Caco-2 (cell line): ENCODE measurements at regions not wholly inside any gene's neighbourhood (a gene's known extent, or its start where the extent isn't known, plus 50 kb on each side); places are given as distances from the start of the nearest gene placed in this dataset.

ENCODE experiments used
- BruUV-seq: library from RNA; stranded (reverse); fragments of 400-500 nt; replicated peaks from 2 replicates; lab custom pipeline; 2021; lab: Mats Ljungman, UMichigan
- CTCF ChIA-PET: fragments of 300-600 bp; sonication (Branson Sonifier 250); formaldehyde crosslinking; loops from one replicate; lab custom pipeline; 2022; ENCODE audit warnings: antibody characterized with exemption; lab: Charles Lee
- POLR2A ChIA-PET: fragments of 300-600 bp; sonication (Branson Sonifier 250); formaldehyde crosslinking; loops from one replicate; lab custom pipeline; 2022; ENCODE audit warnings: antibody characterized with exemption; lab: Charles Lee
- DNase-seq, 2 experiments: peaks; one replicate each; pipeline versions ENCODE4 v3.0.0 to v3.0.0-alpha.2; 2020 to 2022
- H3K27me3 ChIP-seq: replicated peaks from 2 replicates; pipeline ENCODE4 v1.6.0; 2011; ENCODE audit warnings: low read length; ENCODE audit not compliant: control insufficient read depth, insufficient read depth
- H3K36me3 ChIP-seq: 2 replicates; pipeline ENCODE4 v1.5.1; 2011; ENCODE audit warnings: low read length; ENCODE audit not compliant: control insufficient read depth, insufficient read depth
- H3K4me1 ChIP-seq: fragments of 250-450 bp; sonication (Bioruptor Pico); 2 replicates; pipeline ENCODE4 v1.5.1; 2020; ENCODE audit warnings: mild to moderate bottlenecking
- H3K4me3 ChIP-seq: 2 replicates; pipeline ENCODE4 v1.5.1; 2011; ENCODE audit warnings: low read depth, mild to moderate bottlenecking, control low read depth, low read length
- H3K9me3 ChIP-seq: fragments of 250-450 bp; sonication (Bioruptor Pico); 2 replicates; pipeline ENCODE4 v1.5.1; 2020; ENCODE audit warnings: mild to moderate bottlenecking, moderate library complexity
- H3K27ac Mint-ChIP-seq: one replicate; pipeline ENCODE4 v1.8.0; 2022; ENCODE audit warnings: mixed read lengths; ENCODE audit not compliant: unreplicated experiment
- H3K27me3 Mint-ChIP-seq: one replicate; pipeline ENCODE4 v1.8.0; 2022; ENCODE audit warnings: mixed read lengths; ENCODE audit not compliant: insufficient read depth, unreplicated experiment
- H3K36me3 Mint-ChIP-seq: one replicate; pipeline ENCODE4 v1.8.0; 2022; ENCODE audit warnings: mild to moderate bottlenecking, mixed read lengths; ENCODE audit not compliant: insufficient read depth, unreplicated experiment
- H3K4me1 Mint-ChIP-seq: one replicate; pipeline ENCODE4 v1.8.0; 2022; ENCODE audit warnings: low read depth, mixed read lengths; ENCODE audit not compliant: unreplicated experiment
- H3K4me3 Mint-ChIP-seq: one replicate; pipeline ENCODE4 v1.8.0; 2022; ENCODE audit warnings: mild to moderate bottlenecking, moderate library complexity, mixed read lengths; ENCODE audit not compliant: unreplicated experiment
- H3K9me3 Mint-ChIP-seq: one replicate; pipeline ENCODE4 v1.8.0; 2022; ENCODE audit warnings: mixed read lengths; ENCODE audit not compliant: unreplicated experiment
- CTCF ChIP-seq, 2 experiments: fragments of 200-600 bp in 1 of 2; IDR thresholded peaks; 1 replicate in 1 of 2; 2 replicates in 1 of 2; pipeline versions ENCODE4 v1.5.1 to v1.8.0; 2011 to 2022; ENCODE audit warnings: antibody characterized with exemption in 1 of 2, control low read depth in 1 of 2, inconsistent platforms in 1 of 2, low read depth in 1 of 2, low read length in 1 of 2, mild to moderate bottlenecking in 1 of 2, moderate library complexity in 1 of 2; ENCODE audit not compliant: insufficient read depth in 1 of 2, severe bottlenecking in 1 of 2, unreplicated experiment in 1 of 2
- intact Hi-C: fragments of 100-400 bp; cut with micrococcal nuclease; formaldehyde crosslinking; loops from one replicate; pipeline ENCODE4 v1.10.0; 2022; ENCODE audit not compliant: unreplicated experiment

- CTCF ChIA-PET, result no interaction called here
- no peaks in the 10 kb centered on the region for H3K36me3 ChIP-seq
- H3K4me3 ChIP-seq, result no peak overlapping the region
- no peaks in the 10 kb centered on the region for H3K9me3 ChIP-seq
- H3K27me3 ChIP-seq, result no peaks in the 10 kb centered on the region
- no TSS peak for BruUV-seq
- DNase-seq, result no peak
- peaks cover 4% of the 10 kb centered on the region for H3K27me3 Mint-ChIP-seq
- no peak overlapping the region for H3K27ac Mint-ChIP-seq
- H3K36me3 Mint-ChIP-seq, result no peaks in the 10 kb centered on the region
- no peak overlapping the region for H3K4me3 Mint-ChIP-seq
- no peaks in the 10 kb centered on the region for H3K9me3 Mint-ChIP-seq
- no peak for TF ChIP-seq CTCF (IDR thresholded peaks at IDR 0.05; ENCODE audit: insufficient read depth in 1 of 2, low read depth in 1 of 2, low read length in 1 of 2, severe bottlenecking in 1 of 2, unreplicated experiment in 1 of 2)
- H3K4me1 Mint-ChIP-seq, result no peaks in the 10 kb centered on the region
- intact Hi-C loops, result no loop called here
- no peaks in the 10 kb centered on the region for H3K4me1 ChIP-seq
- POLR2A ChIA-PET, result no interaction called here
These were observed 1322.0 kb downstream of the EFNB2 start for GRCh38 chr13:105213512-105213911.

- no TSS peak for BruUV-seq
- Histone ChIP-seq H3K27me3 (no peaks in the 10 kb centered on the region), H3K9me3 (no peaks in the 10 kb centered on the region), H3K4me1 (no peaks in the 10 kb centered on the region), H3K36me3 (no peaks in the 10 kb centered on the region), H3K4me3 (no peak overlapping the region)
- DNase-seq, result no peak
- H3K4me1 Mint-ChIP-seq, result peaks cover 3% of the 10 kb centered on the region
- H3K27ac Mint-ChIP-seq, result no peak overlapping the region
- ChIA-PET POLR2A (no interaction called here), CTCF (no interaction called here)
- H3K4me3 Mint-ChIP-seq, result no peak overlapping the region
- no peaks in the 10 kb centered on the region for H3K9me3 Mint-ChIP-seq
- H3K27me3 Mint-ChIP-seq, result peaks cover 4% of the 10 kb centered on the region
- H3K36me3 Mint-ChIP-seq, result no peaks in the 10 kb centered on the region
- TF ChIP-seq CTCF (IDR thresholded peaks at IDR 0.05; ENCODE audit: insufficient read depth in 1 of 2, low read depth in 1 of 2, low read length in 1 of 2, severe bottlenecking in 1 of 2, unreplicated experiment in 1 of 2), result no peak
- intact Hi-C loops, result loop anchor here (10.0 kb wide), 1 partner anchor 1323 kb away; no protein-coding TSS in a partner anchor
These were observed 1327.7 kb downstream of the EFNB2 start for GRCh38 chr13:105207572-105208293.

- no peaks in the 10 kb centered on the region for H3K36me3 Mint-ChIP-seq
- H3K4me1 Mint-ChIP-seq, result peaks cover 6% of the 10 kb centered on the region
- no peaks in the 10 kb centered on the region for H3K4me1 ChIP-seq
- intact Hi-C loops, result loop anchor here (1.0 to 10.0 kb wide), 2 partner anchors 631 to 1318 kb away; no protein-coding TSS in a partner anchor
- DNase-seq, result peak in 1 of 2 experiments; percentile 14
- H3K4me3 Mint-ChIP-seq, result no peak overlapping the region
- POLR2A ChIA-PET, result no interaction called here
- H3K27ac Mint-ChIP-seq, result peak overlapping the region; percentile 20
- peaks cover 2% of the 10 kb centered on the region for H3K27me3 Mint-ChIP-seq
- no peaks in the 10 kb centered on the region for H3K9me3 ChIP-seq
- no peak overlapping the region for H3K4me3 ChIP-seq
- peak; percentile 38 to 59 for TF ChIP-seq CTCF (IDR thresholded peaks at IDR 0.05; ENCODE audit: insufficient read depth in 1 of 2, low read depth in 1 of 2, low read length in 1 of 2, severe bottlenecking in 1 of 2, unreplicated experiment in 1 of 2)
- no TSS peak for BruUV-seq
- CTCF ChIA-PET, result interaction anchor here (0.9 kb wide), 1 partner anchor 9 kb away, joined by 3 read pairs; no protein-coding TSS in a partner anchor
- no peaks in the 10 kb centered on the region for H3K9me3 Mint-ChIP-seq
- no peaks in the 10 kb centered on the region for H3K36me3 ChIP-seq
- no peaks in the 10 kb centered on the region for H3K27me3 ChIP-seq
These were observed 1333.1 kb downstream of the EFNB2 start for GRCh38 chr13:105202354-105202753.
